IMR-90 (cell line): ENCODE measurements at regions not wholly inside any gene's neighbourhood (a gene's known extent, or its start where the extent isn't known, plus 50 kb on each side); places are given as distances from the start of the nearest gene placed in this dataset.

Experiments used
- ATAC-seq: fragments of 200-7000 bp; cut with Tn5 transposase; 2 replicates; pipeline ENCODE4 v1.9.1; 2020; ENCODE audit warnings: low read depth, mild to moderate bottlenecking, moderate library complexity
- BruUV-seq: library from RNA; stranded (reverse); fragments of 400-500 nt; replicated peaks from 2 replicates; lab custom pipeline; 2021; lab: Mats Ljungman, UMichigan
- CTCF ChIA-PET: fragments of 300-600 bp; formaldehyde crosslinking; extraction: SDS; loops from one replicate; lab custom pipeline; 2021; ENCODE audit warnings: antibody characterized with exemption; lab: Yijun Ruan, JAX
- POLR2A ChIA-PET: fragments of 300-600 bp; sonication (Branson Sonifier 250); formaldehyde crosslinking; loops from one replicate; lab custom pipeline; 2022; ENCODE audit warnings: antibody characterized with exemption; ENCODE audit not compliant: unreplicated experiment; lab: Charles Lee
- DNase-seq: peaks from one replicate; pipeline ENCODE4 v3.0.0; 2013
- H2AFZ ChIP-seq: replicated peaks from 2 replicates; pipeline ENCODE3; 2013; ENCODE audit warnings: low read length, mild to moderate bottlenecking; ENCODE audit not compliant: poor library complexity
- H2AK5ac ChIP-seq: 2 replicates; pipeline ENCODE4 v1.6.1; 2013; ENCODE audit warnings: low read depth, low read length, inconsistent platforms
- H2AK9ac ChIP-seq: replicated peaks from 2 replicates; pipeline ENCODE3; 2013; ENCODE audit warnings: mild to moderate bottlenecking, low read depth, low read length, moderate library complexity; ENCODE audit not compliant: poor library complexity
- H2BK120ac ChIP-seq: 2 replicates; pipeline ENCODE4 v1.6.1; 2013; ENCODE audit warnings: low read depth, low read length, inconsistent platforms
- H2BK15ac ChIP-seq: 3 replicates; pipeline ENCODE4 v1.6.1; 2013; ENCODE audit warnings: low read depth, low read length, inconsistent platforms
- H2BK20ac ChIP-seq: 2 replicates; pipeline ENCODE4 v1.6.1; 2013; ENCODE audit warnings: low read depth, mild to moderate bottlenecking, inconsistent platforms, low read length, moderate library complexity
- H2BK5ac ChIP-seq: 2 replicates; pipeline ENCODE4 v1.6.1; 2013; ENCODE audit warnings: mild to moderate bottlenecking, low read depth, low read length, inconsistent platforms; ENCODE audit not compliant: poor library complexity, severe bottlenecking
- H3K14ac ChIP-seq: replicated peaks from 2 replicates; pipeline ENCODE4 v1.6.1; 2013; ENCODE audit warnings: low read depth, low read length, inconsistent platforms
- H3K18ac ChIP-seq: 2 replicates; pipeline ENCODE4 v1.6.1; 2013; ENCODE audit warnings: low read depth, low read length, control low read depth
- H3K23ac ChIP-seq: 2 replicates; pipeline ENCODE4 v1.6.1; 2013; ENCODE audit warnings: low read depth, low read length, inconsistent platforms
- H3K27ac ChIP-seq: 2 replicates; pipeline ENCODE4 v1.5.1; 2013; ENCODE audit warnings: mild to moderate bottlenecking, control low read depth, low read length; ENCODE audit not compliant: insufficient read depth
- H3K27me3 ChIP-seq: 2 replicates; pipeline ENCODE4 v1.6.1; 2013; ENCODE audit warnings: low read length; ENCODE audit not compliant: control insufficient read depth, insufficient read depth
- H3K36me3 ChIP-seq: 2 replicates; pipeline ENCODE4 v1.6.1; 2013; ENCODE audit warnings: low read length, mixed read lengths; ENCODE audit not compliant: control insufficient read depth, insufficient read depth
- H3K4ac ChIP-seq: 2 replicates; pipeline ENCODE4 v1.6.1; 2013; ENCODE audit warnings: low read depth, low read length, inconsistent platforms
- H3K4me1 ChIP-seq: 2 replicates; pipeline ENCODE4 v1.6.1; 2013; ENCODE audit warnings: low read length, mixed read lengths; ENCODE audit not compliant: control insufficient read depth, insufficient read depth
- H3K4me2 ChIP-seq: 2 replicates; pipeline ENCODE4 v1.6.1; 2013; ENCODE audit warnings: low read depth, mild to moderate bottlenecking, control low read depth, low read length, moderate library complexity
- H3K4me3 ChIP-seq: 2 replicates; pipeline ENCODE4 v1.5.1; 2013; ENCODE audit warnings: low read depth, mild to moderate bottlenecking, control low read depth, low read length, moderate library complexity; ENCODE audit not compliant: insufficient read depth
- H3K56ac ChIP-seq: 2 replicates; pipeline ENCODE4 v1.6.1; 2013; ENCODE audit warnings: low read length, inconsistent platforms; ENCODE audit not compliant: insufficient read depth; ENCODE audit errors: extremely low read depth
- H3K79me1 ChIP-seq, 2 experiments: 2 replicates each; pipeline ENCODE4 v1.6.1; 2013; ENCODE audit warnings: low read length in 2 of 2, inconsistent platforms in 1 of 2, low read depth in 1 of 2
- H3K9ac ChIP-seq: 2 replicates; pipeline ENCODE4 v1.6.1; 2013; ENCODE audit warnings: low read depth, low read length, control low read depth
- H3K9me1 ChIP-seq: 2 replicates; pipeline ENCODE4 v1.6.1; 2013; ENCODE audit warnings: low read length, inconsistent platforms; ENCODE audit not compliant: insufficient read depth
- H3K9me3 ChIP-seq: 2 replicates; pipeline ENCODE4 v1.6.1; 2013; ENCODE audit warnings: low read length; ENCODE audit not compliant: control insufficient read depth, insufficient read depth
- H4K20me1 ChIP-seq: 2 replicates; pipeline ENCODE4 v1.6.1; 2013; ENCODE audit warnings: low read length, inconsistent platforms; ENCODE audit not compliant: insufficient read depth
- H4K5ac ChIP-seq: 2 replicates; pipeline ENCODE4 v1.6.1; 2013; ENCODE audit warnings: mild to moderate bottlenecking, low read depth, low read length, control low read depth
- H4K8ac ChIP-seq, 2 experiments: 2 replicates each; pipeline ENCODE4 v1.6.1; 2013; ENCODE audit warnings: low read depth in 2 of 2, low read length in 2 of 2, control low read depth in 1 of 2, inconsistent platforms in 1 of 2
- H4K91ac ChIP-seq: 2 replicates; pipeline ENCODE4 v1.6.1; 2013; ENCODE audit warnings: low read depth, low read length, inconsistent platforms; ENCODE audit not compliant: insufficient read depth
- BHLHE40 ChIP-seq: fragments of 150-350 bp; IDR thresholded peaks from 2 replicates; pipeline ENCODE4 v1.6.1; 2016; ENCODE audit warnings: mild to moderate bottlenecking, low read depth, low read length
- CEBPB ChIP-seq: IDR thresholded peaks from 2 replicates; pipeline ENCODE4 v1.6.1; 2012; ENCODE audit warnings: low read depth, low read length, improper control_type of control experiment
- CHD1 ChIP-seq: IDR thresholded peaks from 2 replicates; pipeline ENCODE4 v1.6.1; 2012; ENCODE audit warnings: low read depth, low read length, improper control_type of control experiment
- CTCF ChIP-seq: conservative IDR thresholded peaks from 2 replicates; pipeline ENCODE4 v1.5.1; 2012; ENCODE audit warnings: mild to moderate bottlenecking, low read depth, low read length, improper control_type of control experiment
- ELK1 ChIP-seq: fragments of 150-350 bp; IDR thresholded peaks from 2 replicates; pipeline ENCODE4 v1.6.1; 2016; ENCODE audit warnings: low read depth, mild to moderate bottlenecking, low read length, moderate library complexity, borderline replicate concordance
- FOS ChIP-seq: fragments of 150-350 bp; IDR thresholded peaks from 2 replicates; pipeline ENCODE4 v1.6.1; 2016; ENCODE audit warnings: low read depth, low read length
- MAFK ChIP-seq: IDR thresholded peaks from 2 replicates; pipeline ENCODE4 v1.6.1; 2012; ENCODE audit warnings: low read depth, low read length, improper control_type of control experiment
- MAZ ChIP-seq: IDR thresholded peaks from 2 replicates; pipeline ENCODE4 v1.6.1; 2012; ENCODE audit warnings: low read depth, mild to moderate bottlenecking, low read length, improper control_type of control experiment, moderate library complexity, borderline replicate concordance
- MXI1 ChIP-seq: IDR thresholded peaks from 2 replicates; pipeline ENCODE4 v1.6.1; 2012; ENCODE audit warnings: low read depth, mild to moderate bottlenecking, low read length, moderate library complexity, borderline replicate concordance
- NFE2L2 ChIP-seq: fragments of 150-350 bp; IDR thresholded peaks from 2 replicates; pipeline ENCODE4 v1.6.1; 2016; ENCODE audit warnings: low read depth, mild to moderate bottlenecking, low read length
- POLR2A ChIP-seq: IDR thresholded peaks from 2 replicates; pipeline ENCODE4 v1.6.1; 2012; ENCODE audit warnings: mild to moderate bottlenecking, low read depth, low read length
- RAD21 ChIP-seq: IDR thresholded peaks from 2 replicates; pipeline ENCODE4 v1.6.1; 2012; ENCODE audit warnings: low read length, improper control_type of control experiment
- RCOR1 ChIP-seq: IDR thresholded peaks from 2 replicates; pipeline ENCODE4 v1.6.1; 2012; ENCODE audit warnings: mild to moderate bottlenecking, low read length, improper control_type of control experiment; ENCODE audit not compliant: insufficient replicate concordance
- RFX5 ChIP-seq: IDR thresholded peaks from 2 replicates; pipeline ENCODE4 v1.8.0; 2012; ENCODE audit warnings: low read depth, mild to moderate bottlenecking, low read length, moderate library complexity
- SMC3 ChIP-seq: fragments of 150-350 bp; IDR thresholded peaks from 2 replicates; pipeline ENCODE4 v1.6.1; 2016; ENCODE audit warnings: low read depth, mild to moderate bottlenecking, antibody characterized with exemption, low read length, moderate library complexity
- USF2 ChIP-seq: fragments of 150-350 bp; IDR thresholded peaks from 2 replicates; pipeline ENCODE4 v1.6.1; 2017; ENCODE audit warnings: mild to moderate bottlenecking, antibody characterized with exemption, low read length, low read depth
- WGBS, 2 experiments: methylation state at CpG; one replicate each; pipeline versions ENCODE4 v1.1.5 to v1.1.7; 2013; ENCODE audit warnings: missing lambda C conversion rate in 2 of 2; ENCODE audit not compliant: insufficient read length in 1 of 2; ENCODE audit errors: extremely low coverage in 2 of 2; 5-methylcytosine and 5-hydroxymethylcytosine counted together
- dilution Hi-C: fragments of 300-500 bp; cut with HindIII; formaldehyde crosslinking; loops from one replicate; pipeline ENCODE4 v1.14.3; 2018; ENCODE audit warnings: low sequenced_read_pairs; ENCODE audit not compliant: unreplicated experiment
- in situ Hi-C: fragments of 300-500 bp; cut with MboI; formaldehyde crosslinking; loops from 3 replicates; pipeline ENCODE4 v1.14.3; 2019; ENCODE audit warnings: low sequenced_read_pairs, inconsistent platforms, mixed read lengths
- intact Hi-C: fragments of 100-400 bp; cut with micrococcal nuclease; formaldehyde crosslinking; loops from 2 replicates; pipeline ENCODE4 v1.10.0; 2022

GRCh38 chr22:27232077-27232476 is 569.5 kb downstream of the MN1 start:
- Histone ChIP-seq H3K4ac (no peak overlapping the region), H2BK120ac (no peak overlapping the region), H2BK15ac (no peak overlapping the region), H4K20me1 (no peaks in the 10 kb centered on the region), H2AFZ (no peak overlapping the region), H3K4me2 (no peak overlapping the region), H3K79me1 (no peaks in the 10 kb centered on the region), H3K27me3 (peaks cover 30% of the 10 kb centered on the region), H3K18ac (no peak overlapping the region), H3K4me1 (no peaks in the 10 kb centered on the region), H2AK5ac (no peak overlapping the region), H2BK20ac (no peak overlapping the region), H3K14ac (no peak overlapping the region), H3K27ac (no peak overlapping the region), H2BK5ac (no peak overlapping the region), H3K9me1 (no peaks in the 10 kb centered on the region), H3K23ac (no peak overlapping the region), H3K9me3 (peaks cover 3% of the 10 kb centered on the region), H4K91ac (no peak overlapping the region), H3K9ac (no peak overlapping the region), H3K4me3 (no peak overlapping the region), H2AK9ac (no peak overlapping the region), H4K8ac (no peak overlapping the region), H3K56ac (no peak overlapping the region), H3K36me3 (no peaks in the 10 kb centered on the region), H4K5ac (no peak overlapping the region)
- POLR2A ChIA-PET: interaction anchor here (0.7 kb wide), 1 partner anchor 631 kb away, joined by 3 read pairs; no protein-coding TSS in a partner anchor
- WGBS, 2 experiments: no CpG with 5 or more reads among the region's 8 CpGs
- in situ Hi-C loops (no loop called here), intact Hi-C loops (no loop called here), dilution Hi-C loops (no loop called here)
- CTCF ChIA-PET: interaction anchor here (0.5 kb wide), 1 partner anchor 581 kb away, joined by 3 read pairs; no protein-coding TSS in a partner anchor
- ATAC-seq: no peak
- TF ChIP-seq NFE2L2 (no peak), CTCF (no peak), CEBPB (no peak), RFX5 (no peak), SMC3 (no peak), RCOR1 (no peak), CHD1 (no peak), FOS (no peak), MAFK (no peak), POLR2A (no peak), RAD21 (no peak), MAZ (no peak), BHLHE40 (no peak), ELK1 (no peak), MXI1 (no peak), USF2 (no peak)
- BruUV-seq: no TSS peak
- DNase-seq: no peak
